KMS-11 (cell line): ENCODE measurements at regions not wholly inside any gene's neighbourhood (a gene's known extent, or its start where the extent isn't known, plus 50 kb on each side); places are given as distances from the start of the nearest gene placed in this dataset.

Experiments
- H2AFZ ChIP-seq: fragments of 200-600 bp; sonication (generic); 2 replicates; pipeline ENCODE4 v1.6.1; 2016; ENCODE audit warnings: antibody characterized with exemption, mixed run types, low read depth
- H3K27ac ChIP-seq: fragments of 200-600 bp; sonication (generic); 2 replicates; pipeline ENCODE4 v1.6.1; 2016; ENCODE audit warnings: mild to moderate bottlenecking, mixed run types
- H3K27me3 ChIP-seq: fragments of 200-600 bp; sonication (generic); 2 replicates; pipeline ENCODE4 v1.6.1; 2017; ENCODE audit warnings: mild to moderate bottlenecking, low read depth, mixed run types, moderate library complexity; ENCODE audit not compliant: insufficient read depth
- H3K36me3 ChIP-seq: fragments of 200-600 bp; sonication (generic); 2 replicates; pipeline ENCODE4 v1.6.1; 2017; ENCODE audit warnings: mild to moderate bottlenecking, mixed run types; ENCODE audit not compliant: insufficient read depth
- H3K4me1 ChIP-seq: fragments of 200-600 bp; sonication (generic); 2 replicates; pipeline ENCODE4 v1.6.1; 2016; ENCODE audit warnings: mild to moderate bottlenecking, low read depth, mixed run types; ENCODE audit not compliant: poor library complexity, severe bottlenecking
- H3K4me2 ChIP-seq: fragments of 200-600 bp; sonication (generic); 2 replicates; pipeline ENCODE4 v1.7.0; 2016; ENCODE audit warnings: mild to moderate bottlenecking, mixed run types
- H3K4me3 ChIP-seq: fragments of 200-600 bp; sonication (generic); IDR thresholded peaks from 2 replicates; pipeline ENCODE4 v1.6.1; 2017; ENCODE audit warnings: low read depth, low read length, mixed read lengths; ENCODE audit not compliant: insufficient read depth
- H3K79me2 ChIP-seq: fragments of 200-600 bp; sonication (generic); 2 replicates; pipeline ENCODE4 v1.6.1; 2016; ENCODE audit warnings: low read depth, mixed run types; ENCODE audit not compliant: insufficient read depth
- H3K9ac ChIP-seq: fragments of 200-600 bp; sonication (generic); 2 replicates; pipeline ENCODE4 v1.6.1; 2016; ENCODE audit warnings: mild to moderate bottlenecking, mixed run types
- H4K20me1 ChIP-seq: fragments of 200-600 bp; sonication (generic); 2 replicates; pipeline ENCODE4 v1.6.1; 2016; ENCODE audit warnings: mild to moderate bottlenecking, mixed run types; ENCODE audit not compliant: insufficient read depth
- CTCF ChIP-seq: fragments of 200-600 bp; sonication (generic); conservative IDR thresholded peaks from 2 replicates; pipeline ENCODE4 v1.6.1; 2017; ENCODE audit warnings: low read depth, mild to moderate bottlenecking, antibody characterized with exemption, low read length, moderate library complexity, mixed read lengths

- no peak overlapping the region for H3K4me3 ChIP-seq
- H2AFZ ChIP-seq: no peak overlapping the region
- H3K27ac ChIP-seq: no peak overlapping the region
Measured at GRCh38 chr20:4573564-4574355, 112.5 kb upstream of the PRNP start.

GRCh38 chr20:4571759-4572531 lies 114.3 kb upstream of the PRNP start:
- H2AFZ ChIP-seq: no peak overlapping the region
- H4K20me1 ChIP-seq: no peaks in the 10 kb centered on the region
- H3K36me3 ChIP-seq: no peaks in the 10 kb centered on the region

More at GRCh38 chr20:4573564-4574355, 112.5 kb upstream of the PRNP start:
- no peak for TF ChIP-seq CTCF
- Histone ChIP-seq H3K36me3 (no peaks in the 10 kb centered on the region), H3K4me1 (no peaks in the 10 kb centered on the region), H3K79me2 (no peaks in the 10 kb centered on the region), H4K20me1 (no peaks in the 10 kb centered on the region), H3K9ac (no peak overlapping the region), H3K4me2 (no peak overlapping the region), H3K27me3 (no peaks in the 10 kb centered on the region)

GRCh38 chr20:4569865-4570264 lies 116.4 kb upstream of the PRNP start:
- H4K20me1 ChIP-seq: no peaks in the 10 kb centered on the region
- no peak overlapping the region for H3K4me2 ChIP-seq
- no peaks in the 10 kb centered on the region for H3K27me3 ChIP-seq
- H3K79me2 ChIP-seq: no peaks in the 10 kb centered on the region
- H3K4me1 ChIP-seq: no peaks in the 10 kb centered on the region
- H3K27ac ChIP-seq: no peak overlapping the region
- no peak overlapping the region for H3K9ac ChIP-seq
- H3K4me3 ChIP-seq: no peak overlapping the region
- no peak for TF ChIP-seq CTCF
- no peak overlapping the region for H2AFZ ChIP-seq
- H3K36me3 ChIP-seq: no peaks in the 10 kb centered on the region

More at GRCh38 chr20:4571759-4572531, 114.3 kb upstream of the PRNP start:
- Histone ChIP-seq H3K4me1 (no peaks in the 10 kb centered on the region), H3K4me3 (no peak overlapping the region), H3K27me3 (no peaks in the 10 kb centered on the region), H3K27ac (no peak overlapping the region), H3K4me2 (no peak overlapping the region), H3K9ac (no peak overlapping the region), H3K79me2 (no peaks in the 10 kb centered on the region)
- no peak for TF ChIP-seq CTCF

GRCh38 chr20:4569092-4569491 lies 117.2 kb upstream of the PRNP start:
- Histone ChIP-seq H3K4me1 (no peaks in the 10 kb centered on the region), H3K4me3 (no peak overlapping the region), H4K20me1 (no peaks in the 10 kb centered on the region), H3K79me2 (no peaks in the 10 kb centered on the region), H3K36me3 (no peaks in the 10 kb centered on the region), H3K9ac (no peak overlapping the region), H3K27me3 (no peaks in the 10 kb centered on the region), H3K4me2 (no peak overlapping the region), H2AFZ (no peak overlapping the region), H3K27ac (no peak overlapping the region)
- no peak for TF ChIP-seq CTCF
